Adrenal gland (tissue), 9 donors: ENCODE measurements at regions not wholly inside any gene's neighbourhood (a gene's known extent, or its start where the extent isn't known, plus 50 kb on each side); places are given as distances from the start of the nearest gene placed in this dataset.

Source experiments
- DNase-seq, 7 donors: peaks; one replicate each; pipeline ENCODE4 v3.0.0-alpha.2; 2019 to 2020
- H3K27ac ChIP-seq, 5 donors: fragments of 200-600 bp; sonication (generic) in 4 of 5; 1 replicate in 3 of 5; 2 replicates in 2 of 5; pipeline versions ENCODE4 v1.5.1 to v1.8.0; 2016 to 2020; ENCODE audit warnings: mild to moderate bottlenecking in 1 of 5
- H3K27me3 ChIP-seq: fragments of 200-600 bp; 2 replicates; pipeline ENCODE4 v1.8.0; 2021
- H3K36me3 ChIP-seq, 2 donors: fragments of 200-600 bp; replicated peaks in 1 of 2; 1 replicate in 1 of 2; 2 replicates in 1 of 2; pipeline versions ENCODE4 v1.5.1 to v1.8.0; 2018 to 2022
- H3K4me1 ChIP-seq, 2 donors: fragments of 200-600 bp; replicated peaks in 1 of 2; 1 replicate in 1 of 2; 2 replicates in 1 of 2; pipeline versions ENCODE4 v1.5.1 to v1.8.0; 2018 to 2021
- H3K4me3 ChIP-seq, 4 donors: fragments of 200-600 bp; sonication (generic) in 3 of 4; one replicate each; pipeline ENCODE4 v1.5.1; 2016 to 2018
- H3K9me3 ChIP-seq, 3 donors: fragments of 200-600 bp; sonication (generic) in 1 of 3; replicated peaks in 1 of 3; 1 replicate in 2 of 3; 2 replicates in 1 of 3; pipeline versions ENCODE4 v1.5.1 to v1.8.0; 2016 to 2021
- CTCF ChIP-seq, 6 experiments: fragments of 450-650 bp in 4 of 6; fragments of 200-600 bp in 2 of 6; sonication (generic) in 1 of 6; IDR thresholded peaks; 1 replicate in 5 of 6; 2 replicates in 1 of 6; pipeline versions ENCODE4 v1.5.1 to v1.8.0; 2016 to 2021; ENCODE audit warnings: antibody characterized with exemption in 6 of 6, mild to moderate bottlenecking in 2 of 6, moderate library complexity in 1 of 6
- POLR2A ChIP-seq, 2 donors: fragments of 450-650 bp; IDR thresholded peaks; one replicate each; pipeline ENCODE4 v1.6.1; 2017; ENCODE audit warnings: antibody characterized with exemption in 2 of 2, mild to moderate bottlenecking in 2 of 2, moderate library complexity in 1 of 2
- WGBS, 4 donors: extraction: QIAGEN DNeasy Blood & Tissue Kit in 2 of 4; methylation state at CpG; one replicate each; pipeline versions ENCODE4 v1.1.5 to v1.1.7; 2013 to 2017; 5-methylcytosine and 5-hydroxymethylcytosine counted together
- intact Hi-C, 2 donors: fragments of 100-400 bp; cut with DNase I; formaldehyde crosslinking; loops; one replicate each; pipeline versions ENCODE4 v1.14.1 to v1.15.0; 2022 to 2023
- donor health status: healthy with polysubstance abuse.
- donor health status: Bipolar disorder and iron deficiency.
- donor health status: DM: yes; HTN: yes; CAD: no.
- donor health status: DM: no; HTN: no; CAD: no.
- donor health status: DM: no; HTN: no; CAD: no.

GRCh38 chr2:172329774-172330671 lies 97.4 kb upstream of the ITGA6 start:
- Histone ChIP-seq H3K4me1 (no peaks in the 10 kb centered on the region), H3K4me3 (no peak overlapping the region), H3K27ac (peak overlapping the region in 1 of 5 donors; percentile 58), H3K9me3 (no peaks in the 10 kb centered on the region), H3K27me3 (no peaks in the 10 kb centered on the region), H3K36me3 (no peaks in the 10 kb centered on the region)
- DNase-seq: peak; percentile 21 to 79 (median 55)
- intact Hi-C loops: no loop called here
- TF ChIP-seq CTCF (IDR thresholded peaks at IDR 0.05) (no peak), POLR2A (IDR thresholded peaks at IDR 0.05) (no peak)
- WGBS, 4 donors: 35 to 50% (median 47%) methylated on average over 5 to 14 of the region's 14 CpGs

DNA sequence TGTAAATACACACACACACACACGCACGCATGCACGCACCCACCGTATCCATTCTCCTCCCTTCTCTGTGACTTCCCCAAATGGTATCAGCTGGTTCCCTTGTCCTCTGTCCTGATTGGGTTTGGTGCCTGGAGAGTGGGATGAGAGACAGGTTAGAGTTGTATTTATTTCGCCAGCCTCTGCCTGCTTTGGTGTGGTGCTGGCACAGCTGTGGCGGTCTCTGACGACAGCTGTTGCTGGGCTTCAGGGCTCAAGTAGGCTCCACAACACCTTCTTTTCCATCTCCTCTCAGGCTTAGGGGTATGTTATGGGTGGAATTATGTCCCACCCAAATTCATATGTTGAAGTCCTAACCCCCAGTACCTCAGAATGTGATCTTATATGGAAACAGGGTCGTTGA lies 94.9 kb upstream of the ITGA6 start:
- H3K9me3 ChIP-seq: no peaks in the 10 kb centered on the region
- no peak for TF ChIP-seq CTCF (IDR thresholded peaks at IDR 0.05)
- TF ChIP-seq POLR2A (IDR thresholded peaks at IDR 0.05): no peak
- no peak overlapping the region for H3K27ac ChIP-seq
- intact Hi-C loops: no loop called here
- 77 to 92% (median 80%) methylated on average over 8 of the region's 8 CpGs for WGBS, 4 donors
- no peaks in the 10 kb centered on the region for H3K27me3 ChIP-seq
- H3K36me3 ChIP-seq: no peaks in the 10 kb centered on the region
- no peak overlapping the region for H3K4me3 ChIP-seq
- no peak for DNase-seq
- H3K4me1 ChIP-seq: no peaks in the 10 kb centered on the region

GRCh38 chr2:172333235-172333977 lies 94.0 kb upstream of the ITGA6 start:
- intact Hi-C loops: no loop called here
- WGBS, 4 donors: 85 to 95% (median 86%) methylated on average over 5 of the region's 5 CpGs
- H3K36me3 ChIP-seq: no peaks in the 10 kb centered on the region
- H3K4me1 ChIP-seq: no peaks in the 10 kb centered on the region
- TF ChIP-seq POLR2A (IDR thresholded peaks at IDR 0.05) (no peak), CTCF (IDR thresholded peaks at IDR 0.05) (no peak)
- no peaks in the 10 kb centered on the region for H3K9me3 ChIP-seq
- no peak for DNase-seq
- H3K27me3 ChIP-seq: no peaks in the 10 kb centered on the region
- H3K4me3 ChIP-seq: no peak overlapping the region
- no peak overlapping the region for H3K27ac ChIP-seq

DNA sequence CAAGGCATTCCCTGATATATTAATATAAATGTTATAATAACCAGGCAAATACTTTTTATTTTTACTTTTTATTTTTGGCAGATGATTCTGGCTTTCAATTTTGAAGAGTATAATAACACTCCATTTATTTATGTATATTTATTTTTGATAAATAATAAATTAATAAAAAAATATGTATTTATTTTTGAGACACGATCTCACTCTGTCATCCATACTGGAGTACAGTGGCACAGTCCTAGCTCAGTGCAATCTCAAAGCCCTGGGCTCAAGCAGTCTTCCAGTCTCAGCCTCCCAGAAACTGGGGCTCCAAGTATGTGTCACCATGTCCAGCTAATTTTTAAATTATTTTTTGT lies 93.4 kb upstream of the ITGA6 start:
- no peak for DNase-seq
- Histone ChIP-seq H3K4me1 (no peaks in the 10 kb centered on the region), H3K36me3 (no peaks in the 10 kb centered on the region), H3K4me3 (no peak overlapping the region), H3K27ac (no peak overlapping the region), H3K9me3 (no peaks in the 10 kb centered on the region), H3K27me3 (no peaks in the 10 kb centered on the region)
- TF ChIP-seq POLR2A (IDR thresholded peaks at IDR 0.05): no peak
- no peak for TF ChIP-seq CTCF (IDR thresholded peaks at IDR 0.05)
- 85 to 100% (median 89%) methylated on average over 1 of the region's 1 CpG for WGBS, 4 donors
- intact Hi-C loops: no loop called here
